Muscle of back (tissue), 3 donors: ENCODE measurements at regions not wholly inside any gene's neighbourhood (a gene's known extent, or its start where the extent isn't known, plus 50 kb on each side); places are given as distances from the start of the nearest gene placed in this dataset.

ENCODE experiments used
- DNase-seq, 3 donors: peaks; one replicate each; pipeline versions ENCODE4 v3.0.0 to v3.0.0-alpha.2; 2013

GRCh38 chr6:105651969-105652368, 249.1 kb upstream of the PREP start:
- no peak for DNase-seq

- DNase-seq, result no peak
Observed at GRCh38 chr6:105650347-105650746, 247.5 kb upstream of the PREP start.

DNA sequence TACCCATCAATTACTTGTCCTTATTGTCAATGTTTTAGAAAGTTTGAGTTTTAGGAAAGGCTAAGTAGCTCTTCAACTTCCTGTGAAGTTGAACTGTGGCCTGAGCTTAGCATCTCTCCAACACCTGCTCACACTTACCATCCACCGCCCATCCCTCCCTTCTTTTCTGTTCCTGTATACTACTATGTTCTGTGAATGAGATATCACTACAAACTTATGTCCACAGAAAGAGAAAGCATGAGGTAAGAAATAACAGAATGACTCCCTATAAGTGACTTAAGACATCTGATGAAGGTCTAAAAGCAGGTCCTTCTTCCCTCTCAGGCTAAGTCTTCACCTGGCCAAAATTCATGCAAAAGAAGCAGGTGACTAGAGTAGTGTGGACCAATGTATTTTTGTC, 246.3 kb upstream of the PREP start:
- DNase-seq, result no peak

- DNase-seq, result no peak
Observed at GRCh38 chr6:105648276-105648675, 245.4 kb upstream of the PREP start.

- DNase-seq, result no peak
Observed at GRCh38 chr6:105646391-105646867, 243.5 kb upstream of the PREP start.

- DNase-seq, result no peak
Observed at GRCh38 chr6:105645958-105646357, 243.1 kb upstream of the PREP start.

- no peak for DNase-seq
Observed at GRCh38 chr6:105645156-105645555, 242.3 kb upstream of the PREP start.

- DNase-seq, result no peak
Observed at GRCh38 chr6:105644691-105645090, 241.8 kb upstream of the PREP start.

- no peak for DNase-seq
Observed at GRCh38 chr6:105644073-105644489, 241.2 kb upstream of the PREP start.

DNA sequence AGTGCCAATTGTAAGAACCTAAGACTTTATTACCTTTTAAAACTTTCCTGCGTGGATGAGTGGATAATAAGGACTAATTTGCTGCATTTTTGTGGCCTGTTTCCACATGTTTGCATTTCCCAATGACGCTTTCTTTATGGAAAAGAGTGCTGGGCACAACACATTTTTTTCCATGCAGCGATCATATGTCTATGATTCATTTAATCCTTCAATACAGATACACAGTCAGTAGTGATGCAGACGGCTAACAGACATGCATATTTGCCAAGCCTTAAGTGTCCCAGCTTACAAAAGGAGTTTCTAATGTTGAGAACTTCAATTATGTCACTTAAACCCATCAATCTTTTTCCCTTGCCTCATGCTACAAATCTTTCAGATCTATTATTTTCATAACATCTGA, 239.8 kb upstream of the PREP start:
- DNase-seq, result peak in 2 of 3 donors; percentile 4 to 23

DNA sequence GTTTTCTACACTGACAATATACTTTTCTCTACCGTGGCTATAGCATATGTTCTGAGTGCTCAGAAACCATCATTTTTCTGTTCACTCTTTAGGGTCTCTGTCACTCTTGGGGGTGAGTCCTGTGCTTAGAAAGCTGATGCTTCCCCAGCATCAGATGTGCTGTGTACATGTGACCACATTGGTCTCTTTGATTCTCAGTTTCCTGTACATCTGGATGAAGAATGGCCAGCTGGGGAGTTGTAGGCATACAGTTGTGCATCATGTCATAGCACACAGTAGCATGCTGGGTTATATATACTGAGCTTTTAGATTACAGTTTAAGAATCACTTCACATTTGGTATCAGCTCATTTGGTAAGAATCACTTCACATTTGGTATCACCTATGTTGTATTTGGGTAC, 238.6 kb upstream of the PREP start:
- no peak for DNase-seq

DNA sequence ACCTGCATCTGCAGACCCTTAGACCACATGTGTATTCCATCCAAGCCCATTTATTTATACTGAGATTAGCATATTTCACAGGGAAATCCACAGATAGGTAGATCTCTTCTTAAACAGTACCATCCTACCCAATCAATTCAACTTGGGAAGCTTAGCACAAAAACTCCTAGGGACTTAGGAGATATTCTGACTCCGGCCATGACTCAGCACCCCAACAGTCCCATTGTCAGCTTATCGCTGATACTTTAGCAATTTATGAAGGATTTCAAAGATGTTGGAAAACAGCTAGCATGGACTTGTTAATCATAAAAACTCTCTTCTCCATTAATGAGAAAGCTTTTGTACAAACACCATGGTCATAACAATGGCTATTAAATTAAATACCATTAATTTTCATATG, 236.2 kb upstream of the PREP start:
- DNase-seq, result no peak

DNA sequence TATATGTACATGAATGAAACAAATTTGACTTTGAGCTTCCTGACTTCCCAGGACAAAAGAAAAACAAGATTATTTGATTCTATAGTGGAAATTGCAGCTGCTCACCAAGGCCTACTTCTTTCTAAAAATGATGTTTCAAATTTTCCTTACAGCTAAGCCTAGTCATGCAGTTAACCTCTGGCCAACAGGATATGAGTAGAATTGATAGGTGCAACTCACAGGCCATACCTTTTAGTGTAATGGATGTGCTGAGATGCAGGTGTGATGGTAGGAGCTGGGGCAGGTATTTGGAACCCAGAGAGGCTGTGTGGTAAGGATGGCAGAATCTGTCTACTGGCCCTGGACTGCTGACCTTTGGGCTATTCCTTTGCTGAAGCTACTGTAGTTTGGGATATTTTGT, 230.9 kb upstream of the PREP start:
- DNase-seq, result no peak

GRCh38 chr6:105628156-105628860, 225.4 kb upstream of the PREP start:
- no peak for DNase-seq

GRCh38 chr6:105626295-105627158, 223.6 kb upstream of the PREP start:
- DNase-seq, result no peak

- DNase-seq, result no peak
Observed at GRCh38 chr6:105624021-105624420, 221.1 kb upstream of the PREP start.

GRCh38 chr6:105622226-105622625, 219.3 kb upstream of the PREP start:
- DNase-seq, result no peak

- DNase-seq, result no peak
Observed at GRCh38 chr6:105621564-105622175, 218.8 kb upstream of the PREP start.

- no peak for DNase-seq
Observed at GRCh38 chr6:105620878-105621277, 218.0 kb upstream of the PREP start.

- no peak for DNase-seq
Observed at GRCh38 chr6:105619971-105620741, 217.3 kb upstream of the PREP start.

- DNase-seq, result no peak
Observed at GRCh38 chr6:105618247-105618646, 215.4 kb upstream of the PREP start.

GRCh38 chr6:105616521-105616920, 213.6 kb upstream of the PREP start:
- no peak for DNase-seq
